ENCODE measurements at regions not wholly inside any gene's neighbourhood (a gene's known extent, or its start where the extent isn't known, plus 50 kb on each side); places are given as distances from the start of the nearest gene placed in this dataset.
"Not testable (repeated sequence)": the region's sequence is repeated elsewhere in the genome, so short reads cannot be mapped to it uniquely, and the experiment has no call there.

DNA sequence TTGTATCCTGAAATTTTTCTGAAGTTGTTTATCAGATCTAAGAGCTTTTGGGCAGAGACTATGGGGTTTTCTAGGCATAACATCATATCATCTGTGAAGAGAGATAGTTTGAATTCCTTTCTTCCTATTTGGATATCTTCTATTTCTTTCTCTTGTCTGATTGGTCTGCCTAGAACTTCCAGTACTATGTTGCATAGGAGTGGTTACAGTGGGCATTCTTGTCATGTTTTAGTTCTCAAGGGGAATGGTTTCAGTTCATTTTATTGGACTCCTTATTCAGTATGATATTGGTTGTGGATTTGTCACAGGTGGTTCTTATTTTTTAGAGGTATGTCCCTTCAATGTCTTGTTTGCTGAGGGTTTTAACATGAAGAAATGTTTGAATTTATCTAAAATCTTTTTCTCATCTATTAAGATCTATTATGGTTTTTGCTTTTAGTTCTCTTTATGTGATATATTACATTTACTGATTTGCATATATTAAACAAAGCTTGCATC lies 286.6 kb upstream of the C1QTNF3 start:
- not testable (repeated sequence) for DNase-seq

DNA sequence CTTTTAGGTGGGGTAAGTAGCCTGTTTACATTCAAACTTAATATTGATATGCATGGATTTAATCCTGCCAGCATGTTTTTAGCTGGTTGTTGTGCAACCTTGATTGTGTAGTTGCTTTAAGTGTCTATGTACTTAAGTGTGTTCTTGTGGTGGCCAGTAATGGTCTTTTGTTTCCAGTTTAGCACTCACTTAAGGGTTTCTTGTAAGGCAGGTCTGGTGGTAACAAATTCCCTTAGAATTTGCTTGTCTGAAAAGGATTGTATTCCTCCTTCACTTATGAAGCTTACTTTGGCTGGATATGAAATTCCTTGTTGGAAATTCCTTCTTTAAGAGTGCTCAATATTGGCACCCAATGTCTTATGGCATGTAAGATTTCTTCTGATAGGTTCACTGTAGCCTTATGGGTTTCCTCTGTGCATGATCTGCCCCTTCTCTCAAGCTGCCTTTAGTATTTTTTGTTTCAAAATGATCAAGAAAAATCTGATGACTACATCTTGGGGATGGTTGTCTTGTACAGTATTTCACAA lies 289.0 kb upstream of the C1QTNF3 start:
- not testable (repeated sequence) for DNase-seq

DNA sequence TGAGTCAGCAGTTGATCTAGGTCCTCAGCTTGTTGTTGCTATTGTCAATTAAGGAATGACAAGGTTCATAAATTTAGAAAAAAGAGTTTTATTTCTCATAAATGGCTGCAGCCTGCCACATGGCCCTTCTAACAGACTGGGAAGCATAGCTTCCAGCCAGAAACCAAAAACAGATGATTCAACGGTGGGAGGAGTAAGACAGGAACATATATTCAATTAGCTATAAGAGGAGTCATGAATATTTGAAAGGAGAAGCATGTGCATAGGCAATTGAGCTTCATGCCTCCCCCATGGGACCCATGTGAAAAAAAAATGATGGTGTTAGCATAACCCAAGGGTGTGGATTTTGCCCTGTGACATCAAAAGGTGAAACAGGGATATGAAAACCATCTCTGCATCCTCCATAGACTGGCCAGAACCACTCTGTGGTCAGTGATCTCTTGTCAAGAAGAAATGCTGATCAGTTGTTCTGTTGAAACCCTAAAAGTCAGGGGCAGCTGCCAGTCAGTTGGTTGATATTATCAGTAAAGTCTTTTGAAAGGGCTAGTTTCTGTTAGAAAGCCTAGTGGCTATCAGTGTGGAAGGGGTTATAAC lies 296.5 kb upstream of the C1QTNF3 start:
- not testable (repeated sequence) for DNase-seq

DNA sequence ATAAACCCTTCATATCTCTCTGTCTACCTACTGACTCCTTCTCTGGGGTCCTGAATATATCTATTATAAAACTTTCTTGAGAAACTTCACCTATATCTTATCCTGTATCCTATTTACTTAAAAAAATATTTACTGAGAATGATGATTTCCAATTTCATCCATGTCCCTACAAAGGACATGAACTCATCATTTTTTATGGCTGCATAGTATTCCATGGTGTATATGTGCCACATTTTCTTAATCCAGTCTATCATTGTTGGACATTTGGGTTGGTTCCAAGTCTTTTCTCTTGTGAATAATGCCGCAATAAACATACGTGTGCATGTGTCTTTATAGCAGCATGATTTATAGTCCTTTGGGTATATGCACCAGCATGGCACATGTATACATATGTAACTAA lies 301.7 kb upstream of the RAI14 start:
- not testable (repeated sequence) for DNase-seq

DNA sequence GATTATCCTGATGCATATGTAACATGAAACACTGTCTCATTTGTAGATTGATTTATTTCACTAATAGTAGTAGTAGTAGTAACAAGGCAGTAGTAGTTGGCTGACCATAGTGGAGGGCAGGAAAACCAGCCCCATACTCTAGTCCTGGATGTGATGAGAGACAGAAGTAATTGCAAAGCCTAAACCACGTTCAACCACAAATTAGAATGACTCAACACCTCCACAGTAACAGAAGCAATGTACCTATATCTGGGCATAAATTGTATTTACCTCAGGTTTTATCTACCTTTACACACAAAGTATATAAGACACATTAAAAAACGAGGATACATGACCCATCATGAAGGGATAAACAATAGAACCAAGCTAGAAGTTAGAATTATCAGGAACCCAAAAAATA lies 284.7 kb upstream of the RAI14 start:
- not testable (repeated sequence) for DNase-seq

DNA sequence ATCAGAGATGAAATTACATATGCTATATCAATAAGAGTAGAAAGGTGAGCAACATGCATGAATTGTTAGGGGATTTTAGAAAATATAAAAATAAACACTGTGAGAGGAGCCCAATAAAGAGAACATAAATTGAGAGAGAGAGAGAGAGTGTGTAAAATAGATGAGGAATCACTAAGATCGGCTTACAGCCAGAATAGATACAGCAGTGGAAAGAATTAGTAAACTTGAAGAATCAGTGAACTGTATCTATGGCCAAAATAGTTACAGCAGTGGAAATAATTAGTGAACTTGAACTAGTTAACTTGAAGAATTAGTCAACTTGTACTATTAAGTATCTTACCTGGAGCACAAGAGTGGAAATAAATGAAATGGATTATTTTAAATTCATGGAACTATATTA lies 284.3 kb upstream of the RAI14 start:
- not testable (repeated sequence) for DNase-seq

DNA sequence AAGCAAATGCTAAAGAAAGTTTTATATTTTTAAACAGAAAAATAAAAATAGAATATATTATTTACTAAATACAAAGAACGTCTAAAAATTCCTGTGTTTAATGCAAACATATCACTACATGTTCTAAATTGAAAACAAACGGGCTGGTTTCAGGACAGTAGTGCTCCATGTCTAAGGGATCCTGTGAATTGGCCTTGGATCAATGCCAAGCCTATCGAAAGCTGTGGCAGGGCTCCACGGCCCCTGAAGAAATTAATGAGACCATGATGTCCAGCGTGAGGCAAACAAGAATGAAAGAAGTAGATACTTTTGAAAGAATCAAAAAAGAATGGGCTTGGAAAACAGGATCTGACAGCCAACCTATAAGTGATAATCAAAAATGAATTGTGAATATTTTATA lies 283.4 kb upstream of the RAI14 start:
- DNase-seq: not testable (repeated sequence)

DNA sequence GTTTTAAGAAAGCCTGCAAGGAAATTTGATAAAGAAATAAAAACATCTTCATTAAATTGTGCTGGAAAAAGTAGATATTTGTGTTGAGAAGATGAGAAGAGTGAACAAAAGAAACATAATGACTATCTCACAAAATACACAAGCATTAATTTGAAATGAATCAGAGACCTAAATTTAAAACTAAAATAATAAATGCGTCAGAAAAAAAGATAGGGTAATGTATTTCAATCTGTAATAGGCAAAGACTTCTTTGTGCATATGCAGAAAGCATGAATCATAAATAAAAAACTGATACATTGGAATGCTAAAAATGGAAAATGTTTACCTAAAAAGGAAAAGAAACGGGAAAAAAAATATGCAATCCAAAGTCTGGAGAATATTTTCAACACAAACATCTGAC lies 278.5 kb upstream of the RAI14 start:
- not testable (repeated sequence) for DNase-seq

DNA sequence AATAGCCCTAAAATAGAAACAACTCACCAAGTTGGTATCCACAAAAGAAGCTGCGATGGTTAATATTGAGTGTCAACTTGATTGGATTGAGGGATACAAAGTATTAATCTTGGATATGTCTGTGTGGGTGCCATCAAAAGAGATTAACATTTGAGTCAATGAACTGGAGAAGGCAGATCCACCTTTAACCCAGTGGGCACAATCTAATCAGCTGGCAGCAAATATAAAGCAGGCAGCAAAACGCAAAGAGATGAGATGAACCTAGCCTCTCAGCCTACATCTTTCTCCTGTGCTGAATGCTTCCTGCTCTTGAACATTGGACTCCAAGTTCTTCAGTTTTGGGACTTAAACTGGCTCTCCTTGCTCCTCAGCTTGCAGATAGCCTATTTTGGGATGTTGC lies 277.6 kb upstream of the RAI14 start:
- DNase-seq: not testable (repeated sequence)

DNA sequence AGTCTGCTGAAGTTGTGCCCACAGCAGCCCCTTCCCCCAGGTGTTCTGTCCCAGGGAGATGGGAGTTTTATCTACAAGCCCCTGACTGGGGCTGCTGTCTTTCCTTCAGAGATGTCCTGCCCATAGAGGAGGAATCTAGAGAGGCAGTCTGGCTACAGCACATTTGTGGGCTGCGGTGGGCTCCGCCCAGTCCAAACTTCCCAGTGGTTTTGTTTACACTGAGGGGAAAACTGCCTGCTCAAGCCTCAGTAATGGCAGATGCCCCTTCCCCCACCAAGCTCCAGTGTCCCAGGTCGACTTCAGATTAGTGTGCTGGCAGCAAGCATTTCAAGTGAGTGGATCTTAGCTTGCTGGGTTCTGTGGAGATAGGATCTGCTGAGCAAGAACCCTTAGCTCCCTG lies 267.4 kb upstream of the RAI14 start:
- DNase-seq: not testable (repeated sequence)

DNA sequence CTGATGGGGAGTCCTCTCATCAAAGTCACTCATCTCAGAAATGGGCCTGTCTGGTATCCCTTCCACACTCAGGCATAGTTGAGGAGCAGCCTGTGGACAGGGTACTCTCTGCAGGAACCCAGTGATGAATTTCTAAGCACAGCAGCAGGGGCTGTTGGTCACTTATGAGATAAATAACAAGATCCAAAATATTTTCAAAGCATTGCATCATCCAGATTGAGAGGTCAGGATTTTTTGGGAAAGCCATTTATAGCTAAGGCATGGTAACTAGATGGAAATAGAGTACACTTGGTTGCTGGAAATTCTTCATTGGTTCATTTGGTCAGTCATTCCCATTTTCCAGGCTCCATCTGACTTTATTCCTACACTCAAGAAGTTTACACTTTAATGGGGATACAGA lies 246.8 kb upstream of the RAI14 start:
- DNase-seq: no peak

DNA sequence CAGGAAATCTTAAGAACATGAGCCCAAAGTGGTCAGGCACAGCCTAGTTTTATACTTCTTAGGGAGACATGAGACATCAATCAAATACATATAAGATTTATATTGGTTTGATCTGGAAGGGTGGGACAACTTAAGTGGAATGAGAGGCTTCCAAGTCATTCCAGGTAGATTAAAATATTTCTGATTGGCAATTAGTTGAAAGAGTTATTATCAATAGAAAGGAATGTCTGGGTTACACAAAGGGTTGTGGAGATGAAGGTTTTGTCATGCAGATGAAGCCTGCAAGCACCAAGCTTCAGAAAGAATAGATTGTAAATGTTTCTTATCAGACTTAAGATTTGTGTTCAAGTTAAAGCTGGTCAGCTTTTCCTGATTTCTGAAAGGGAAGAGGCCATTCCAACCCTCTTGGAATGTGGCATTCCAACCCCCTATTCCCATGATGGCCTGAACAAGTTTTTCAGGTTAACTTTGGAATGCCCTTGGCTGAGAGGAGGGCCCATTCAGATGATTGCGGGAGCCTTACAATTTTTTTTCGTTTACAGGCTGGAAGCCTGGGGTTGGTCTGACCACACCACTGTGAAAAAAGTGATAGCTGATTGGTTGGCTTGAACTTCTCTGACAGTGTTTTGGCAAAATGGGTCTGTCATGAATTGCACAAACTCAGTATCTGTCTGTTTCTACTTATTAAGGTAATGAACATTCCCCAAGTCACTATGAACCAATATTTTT lies 245.6 kb upstream of the RAI14 start:
- no peak for DNase-seq

DNA sequence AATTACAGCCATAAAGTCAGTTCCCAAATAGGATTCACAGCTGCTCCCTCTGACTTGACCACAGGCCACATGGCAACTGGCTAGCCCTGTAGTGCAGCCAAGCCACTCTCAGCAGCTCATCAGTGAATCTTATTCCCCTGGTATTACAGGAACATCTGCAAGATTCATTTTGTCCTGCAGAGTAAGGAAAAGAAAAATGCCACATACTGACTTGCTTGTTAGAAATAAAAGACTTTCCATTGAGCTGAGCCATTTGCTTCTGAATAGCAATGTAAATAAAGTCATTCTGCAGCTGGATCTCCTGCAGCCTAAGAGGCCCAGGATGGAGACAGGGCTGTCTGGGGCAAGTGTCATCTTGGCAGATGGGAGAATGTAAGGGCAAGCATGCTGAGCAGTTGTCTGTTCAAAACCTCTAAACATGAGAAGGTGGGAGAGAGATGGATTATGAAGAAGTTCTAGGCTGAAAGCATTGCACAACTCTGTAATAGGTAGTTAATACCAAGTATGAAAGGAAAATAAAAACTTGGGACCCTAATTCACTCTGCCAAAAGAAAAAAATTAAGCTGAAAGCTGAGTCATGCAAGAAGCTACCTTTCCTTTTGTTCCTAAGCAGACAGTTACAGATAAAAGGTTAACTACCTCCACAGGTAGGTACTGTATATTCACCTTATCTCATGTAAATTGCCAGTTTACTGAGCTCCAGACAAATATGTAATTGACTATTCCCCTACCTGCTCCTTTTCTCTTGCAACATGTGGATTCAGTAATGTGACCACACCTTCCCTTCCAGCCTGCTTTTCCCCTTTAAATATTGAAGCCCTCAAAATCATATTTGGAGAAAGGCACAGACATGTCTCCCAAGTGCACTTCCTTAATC lies 244.4 kb upstream of the RAI14 start:
- DNase-seq: no peak

DNA sequence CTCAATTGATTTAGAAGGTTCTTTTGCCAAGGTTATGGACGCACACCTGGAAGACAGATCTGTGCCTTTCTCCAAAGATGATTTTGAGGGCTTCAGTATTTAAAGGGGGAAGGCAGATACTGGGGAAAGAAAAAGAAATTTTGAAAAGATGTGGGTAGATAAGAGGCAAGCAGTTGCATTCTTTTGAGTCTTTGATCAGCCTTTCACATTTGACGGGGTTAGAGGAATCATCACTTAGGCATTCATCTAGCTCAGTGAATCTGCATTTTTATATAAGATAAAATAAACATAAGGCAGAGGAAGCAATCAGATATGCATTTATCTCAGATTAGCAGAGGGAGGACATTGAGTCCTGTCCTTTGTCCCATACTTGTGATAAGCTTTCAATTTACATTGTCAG lies 243.4 kb upstream of the RAI14 start:
- DNase-seq: no peak

DNA sequence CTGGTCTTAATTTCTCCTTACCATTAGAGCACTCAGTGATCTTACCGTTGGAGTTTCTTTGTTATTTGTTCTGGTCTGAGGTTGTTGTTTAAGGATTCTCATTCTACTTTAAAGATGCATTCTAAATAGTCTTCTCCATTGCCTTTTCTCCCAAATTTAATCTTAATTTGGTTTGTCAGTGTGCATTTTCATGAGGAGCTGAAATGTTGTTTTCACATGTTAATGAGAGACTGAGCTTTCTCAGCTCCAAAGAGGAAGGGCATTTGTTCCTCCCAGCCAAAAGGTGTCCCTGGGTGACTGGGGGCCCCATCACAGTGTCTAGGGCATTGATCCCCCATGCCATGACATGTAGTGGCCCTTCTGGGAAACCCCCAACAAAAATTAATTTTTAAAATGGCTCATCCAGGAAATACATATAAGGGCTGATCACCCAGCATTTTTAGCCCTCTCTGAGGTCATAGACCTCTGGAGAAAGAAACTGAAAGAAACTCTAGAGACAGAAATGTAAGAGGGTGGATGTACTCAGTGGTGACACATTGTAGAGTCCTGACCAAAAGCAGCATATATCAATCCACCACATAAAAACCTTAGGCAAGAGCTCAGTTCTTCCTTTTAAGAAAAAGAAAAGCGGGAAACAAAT lies 240.4 kb upstream of the RAI14 start:
- no peak for DNase-seq

DNA sequence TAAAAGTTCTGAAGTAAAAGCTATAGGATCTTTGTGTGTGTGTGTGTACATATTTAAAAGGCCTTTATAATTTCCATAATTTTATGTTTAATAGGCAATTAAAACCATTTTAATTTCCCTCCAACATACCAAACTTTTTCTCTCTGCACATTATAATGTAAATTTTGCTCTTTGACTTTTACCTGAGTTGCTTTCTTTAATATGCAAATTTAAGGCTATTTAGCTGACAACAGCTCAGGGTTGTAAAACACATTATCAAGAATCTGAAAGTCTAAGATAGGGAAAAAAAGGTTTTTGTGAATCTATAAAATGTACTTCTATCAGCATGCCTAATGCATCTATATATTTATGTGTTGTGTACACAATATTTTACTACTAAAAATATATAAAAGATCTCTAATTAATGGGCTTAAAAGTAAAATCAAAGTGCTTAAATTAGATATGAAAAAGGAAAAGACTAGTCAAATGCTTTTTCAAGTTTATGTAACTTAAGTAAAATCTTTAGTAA lies 239.6 kb upstream of the RAI14 start:
- DNase-seq: no peak

DNA sequence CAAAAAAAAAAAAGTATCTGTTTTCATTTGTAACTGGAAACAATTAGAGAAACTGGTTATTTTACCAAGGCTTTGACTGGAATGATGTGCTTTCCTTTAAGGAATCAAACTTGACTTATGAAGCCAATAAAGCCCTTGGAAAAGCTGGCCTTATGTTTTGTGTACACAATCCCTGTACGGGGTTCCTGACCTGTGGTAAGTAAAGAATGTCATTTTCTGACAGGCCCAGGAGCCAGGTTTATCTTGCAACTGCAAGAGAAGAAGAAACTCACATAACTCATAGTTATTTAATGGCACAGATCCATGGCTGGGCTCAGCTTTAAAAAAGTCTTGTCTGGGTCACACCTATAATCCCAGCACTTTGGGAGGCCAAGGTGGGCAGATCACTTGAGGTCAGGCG lies 235.9 kb upstream of the RAI14 start:
- DNase-seq: not testable (repeated sequence)

DNA sequence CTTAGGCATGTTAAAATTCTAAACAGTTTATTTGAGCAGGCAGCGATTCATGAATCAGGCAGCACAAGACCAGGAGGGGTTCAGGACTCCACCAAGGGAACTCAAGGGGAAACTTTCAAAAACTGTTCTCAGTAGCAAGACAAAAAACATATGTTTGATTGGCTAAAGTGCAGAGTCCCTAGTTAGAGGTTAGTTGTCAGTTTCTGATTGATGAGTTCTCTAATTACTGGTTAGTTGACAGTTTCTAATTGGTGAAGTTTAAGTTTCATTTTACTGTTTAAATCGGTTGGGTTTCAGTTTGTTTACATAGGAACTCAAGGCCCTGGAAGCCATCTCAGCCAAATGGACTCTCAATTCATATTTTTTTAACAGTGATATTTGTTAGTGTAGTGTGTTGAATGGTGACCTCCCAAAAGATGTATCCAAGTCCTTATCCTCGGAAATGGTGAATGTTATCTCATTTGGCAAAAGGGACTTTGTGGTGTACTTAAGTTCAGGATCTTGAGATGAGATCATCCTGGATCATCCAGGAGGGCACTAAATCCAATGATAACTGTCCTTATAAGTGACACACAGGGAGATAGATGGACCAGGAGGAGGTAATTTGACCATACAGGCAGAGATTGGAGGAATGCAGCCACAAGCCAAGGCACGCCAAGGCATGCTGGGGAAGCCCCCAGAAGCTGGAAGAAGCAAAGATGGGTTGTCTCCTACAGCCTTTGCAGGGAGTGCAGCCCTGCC lies 219.2 kb upstream of the RAI14 start:
- DNase-seq: no peak

DNA sequence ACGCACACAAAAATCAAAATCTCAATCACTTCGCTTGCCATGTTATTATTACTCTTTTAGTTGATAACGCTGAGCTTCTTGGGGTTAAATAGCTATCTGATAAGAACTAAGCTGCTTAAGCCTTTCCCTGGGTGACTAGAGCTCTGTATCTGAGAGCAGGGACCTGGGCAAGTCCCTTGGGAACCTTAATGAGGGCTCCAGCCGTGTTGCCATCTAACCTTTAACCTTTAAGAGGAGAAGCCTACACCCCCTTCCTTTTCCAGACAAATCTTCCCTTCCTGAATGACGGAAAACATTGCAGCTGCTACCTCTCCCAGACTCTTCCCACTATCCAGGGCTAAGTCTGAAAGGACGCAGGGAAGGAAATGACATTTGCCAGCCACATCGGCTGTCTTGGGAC lies 216.5 kb upstream of the RAI14 start:
- no peak for DNase-seq

DNA sequence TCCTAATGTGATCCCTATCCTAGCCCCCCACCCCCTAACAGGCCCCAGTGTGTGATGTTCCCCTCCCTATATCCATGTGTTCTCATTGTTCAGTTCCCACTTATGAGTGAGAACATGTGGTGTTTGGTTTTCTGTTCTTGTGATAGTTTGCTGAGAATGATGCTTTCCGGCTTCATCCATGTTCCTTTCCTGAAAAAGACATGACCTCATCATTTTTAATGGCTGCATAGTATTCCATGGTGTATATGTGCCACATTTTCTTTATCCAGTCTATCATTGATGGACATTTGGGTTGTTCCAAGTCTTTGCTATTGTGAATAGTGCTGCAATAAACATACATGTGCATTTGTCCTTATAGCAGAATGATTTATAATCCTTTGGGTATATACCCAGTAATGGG lies 214.4 kb upstream of the RAI14 start:
- DNase-seq: not testable (repeated sequence)

DNA sequence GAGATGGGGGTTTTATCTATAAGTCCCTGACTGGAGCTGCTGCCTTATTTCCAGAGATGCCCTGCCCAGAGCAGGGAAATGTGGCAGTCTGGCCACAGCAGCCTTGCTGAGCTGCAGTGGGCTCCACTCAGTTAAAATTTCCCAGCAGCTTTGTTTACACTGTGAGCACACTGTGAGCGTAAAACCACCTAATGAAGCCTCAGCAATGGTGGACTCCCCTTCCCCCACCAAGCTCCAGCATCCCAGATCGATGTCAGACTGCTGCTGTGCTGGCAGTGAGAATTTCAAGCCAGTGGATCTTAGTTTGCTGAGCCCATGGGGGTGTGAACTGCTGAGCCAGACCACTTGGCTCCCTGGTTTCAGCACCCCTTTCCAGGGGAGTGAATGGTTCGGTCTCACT lies 208.7 kb upstream of the RAI14 start:
- no peak for DNase-seq

DNA sequence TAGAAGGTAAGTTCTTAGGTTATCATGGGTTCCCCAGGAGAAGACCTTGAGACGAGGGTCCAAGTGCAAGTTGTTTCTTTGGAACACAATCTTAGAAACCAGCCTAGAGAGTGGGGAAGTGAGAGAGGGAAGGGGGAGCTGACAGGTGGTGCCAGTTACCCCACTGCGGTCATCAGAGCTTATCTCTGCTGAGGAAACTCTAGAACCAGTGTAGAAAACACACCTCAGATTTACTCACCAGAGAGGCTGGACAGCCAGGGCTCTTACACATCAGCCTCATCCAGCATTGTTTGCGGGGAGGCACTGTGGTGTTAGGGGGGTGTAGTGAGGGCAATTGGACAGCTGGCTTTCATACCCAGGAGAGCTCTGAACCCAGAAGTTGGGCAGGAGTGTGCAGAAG lies 206.5 kb upstream of the RAI14 start:
- no peak for DNase-seq

All from 8988T (cell line).